Glutamatergic neuron (in vitro differentiated cells): ENCODE measurements at regions not wholly inside any gene's neighbourhood (a gene's known extent, or its start where the extent isn't known, plus 50 kb on each side); places are given as distances from the start of the nearest gene placed in this dataset.

ENCODE experiments used
- DNase-seq: peaks from one replicate; pipeline ENCODE4 v3.0.0; 2022
- H3K27ac Mint-ChIP-seq: one replicate; pipeline ENCODE4 v1.8.0; 2020; ENCODE audit warnings: mild to moderate bottlenecking, mixed read lengths, inconsistent platforms; ENCODE audit not compliant: unreplicated experiment
- H3K27me3 Mint-ChIP-seq: one replicate; pipeline ENCODE4 v1.8.0; 2020; ENCODE audit warnings: mild to moderate bottlenecking, moderate library complexity, mixed read lengths, inconsistent platforms; ENCODE audit not compliant: unreplicated experiment
- H3K36me3 Mint-ChIP-seq: one replicate; pipeline ENCODE4 v1.8.0; 2020; ENCODE audit warnings: mild to moderate bottlenecking, mixed read lengths, inconsistent platforms; ENCODE audit not compliant: unreplicated experiment
- H3K4me1 Mint-ChIP-seq: one replicate; pipeline ENCODE4 v1.8.0; 2020; ENCODE audit warnings: mild to moderate bottlenecking, low read depth, mixed read lengths, inconsistent platforms; ENCODE audit not compliant: unreplicated experiment
- H3K4me3 Mint-ChIP-seq: one replicate; pipeline ENCODE4 v1.8.0; 2020; ENCODE audit warnings: mild to moderate bottlenecking, mixed read lengths, inconsistent platforms; ENCODE audit not compliant: unreplicated experiment
- H3K9me3 Mint-ChIP-seq: one replicate; pipeline ENCODE4 v1.8.0; 2020; ENCODE audit warnings: mild to moderate bottlenecking, moderate library complexity, mixed read lengths, inconsistent platforms; ENCODE audit not compliant: unreplicated experiment
- TF ChIP-seq, protein P1 (sequence below): fragments of 200-600 bp; sonication (generic); IDR thresholded peaks from one replicate; pipeline ENCODE4 v1.5.0; 2021; ENCODE audit not compliant: partially characterized antibody, unreplicated experiment

DNA sequence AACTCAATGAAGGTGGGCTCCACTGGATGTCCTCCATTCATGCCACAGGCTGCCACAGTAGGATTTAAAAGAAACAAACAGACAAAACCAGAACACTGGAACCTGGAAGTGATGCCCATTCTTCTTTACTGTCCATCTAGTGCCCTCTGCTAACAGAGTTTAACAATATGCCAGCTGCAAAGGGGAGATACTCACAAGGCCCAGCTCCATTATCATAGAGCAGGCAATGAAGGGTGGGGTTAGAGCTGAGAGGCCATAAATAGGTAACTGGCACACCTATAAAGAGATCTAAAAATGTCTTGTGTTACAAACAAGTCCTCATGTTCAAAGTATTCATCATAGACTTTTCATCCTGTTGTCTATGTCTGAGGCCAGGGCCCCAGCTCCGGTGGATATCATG is 75.6 kb downstream of the SOD2 start:
- DNase-seq, result no peak
- H3K36me3 Mint-ChIP-seq, result peaks cover 24% of the 10 kb centered on the region
- H3K4me3 Mint-ChIP-seq, result no peak overlapping the region
- peaks cover 16% of the 10 kb centered on the region for H3K9me3 Mint-ChIP-seq
- H3K4me1 Mint-ChIP-seq, result peaks cover 11% of the 10 kb centered on the region
- H3K27me3 Mint-ChIP-seq, result peaks cover 6% of the 10 kb centered on the region
- TF ChIP-seq, protein P1, sequence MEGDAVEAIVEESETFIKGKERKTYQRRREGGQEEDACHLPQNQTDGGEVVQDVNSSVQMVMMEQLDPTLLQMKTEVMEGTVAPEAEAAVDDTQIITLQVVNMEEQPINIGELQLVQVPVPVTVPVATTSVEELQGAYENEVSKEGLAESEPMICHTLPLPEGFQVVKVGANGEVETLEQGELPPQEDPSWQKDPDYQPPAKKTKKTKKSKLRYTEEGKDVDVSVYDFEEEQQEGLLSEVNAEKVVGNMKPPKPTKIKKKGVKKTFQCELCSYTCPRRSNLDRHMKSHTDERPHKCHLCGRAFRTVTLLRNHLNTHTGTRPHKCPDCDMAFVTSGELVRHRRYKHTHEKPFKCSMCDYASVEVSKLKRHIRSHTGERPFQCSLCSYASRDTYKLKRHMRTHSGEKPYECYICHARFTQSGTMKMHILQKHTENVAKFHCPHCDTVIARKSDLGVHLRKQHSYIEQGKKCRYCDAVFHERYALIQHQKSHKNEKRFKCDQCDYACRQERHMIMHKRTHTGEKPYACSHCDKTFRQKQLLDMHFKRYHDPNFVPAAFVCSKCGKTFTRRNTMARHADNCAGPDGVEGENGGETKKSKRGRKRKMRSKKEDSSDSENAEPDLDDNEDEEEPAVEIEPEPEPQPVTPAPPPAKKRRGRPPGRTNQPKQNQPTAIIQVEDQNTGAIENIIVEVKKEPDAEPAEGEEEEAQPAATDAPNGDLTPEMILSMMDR, result no peak
- H3K27ac Mint-ChIP-seq, result no peak overlapping the region

DNA sequence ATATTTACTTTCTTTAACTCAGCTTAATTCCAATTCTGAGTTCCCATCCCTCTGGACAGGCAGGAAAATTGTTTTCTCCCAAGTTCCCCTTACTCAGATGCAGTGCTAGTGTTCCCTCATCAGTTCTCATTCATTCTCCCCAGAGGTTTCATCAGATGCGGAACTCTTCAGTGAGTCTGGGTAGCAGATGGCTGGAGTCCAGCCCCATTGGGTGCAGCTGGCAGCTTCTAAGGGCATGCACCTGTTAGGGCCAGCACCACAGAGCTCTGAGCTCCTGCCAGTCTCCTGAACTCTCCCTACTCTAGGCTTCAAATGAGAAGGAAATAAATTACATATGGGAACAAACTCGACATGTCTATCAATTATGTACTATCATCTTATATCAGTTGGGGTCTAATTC is 76.6 kb downstream of the SOD2 start:
- peaks cover 6% of the 10 kb centered on the region for H3K27me3 Mint-ChIP-seq
- peaks cover 11% of the 10 kb centered on the region for H3K4me1 Mint-ChIP-seq
- peaks cover 24% of the 10 kb centered on the region for H3K36me3 Mint-ChIP-seq
- TF ChIP-seq, protein P1, result no peak
- peaks cover 16% of the 10 kb centered on the region for H3K9me3 Mint-ChIP-seq
- peak; percentile 72 for DNase-seq
- peak overlapping the region; percentile 70 for H3K4me3 Mint-ChIP-seq
- H3K27ac Mint-ChIP-seq, result peak overlapping the region; percentile 92

DNA sequence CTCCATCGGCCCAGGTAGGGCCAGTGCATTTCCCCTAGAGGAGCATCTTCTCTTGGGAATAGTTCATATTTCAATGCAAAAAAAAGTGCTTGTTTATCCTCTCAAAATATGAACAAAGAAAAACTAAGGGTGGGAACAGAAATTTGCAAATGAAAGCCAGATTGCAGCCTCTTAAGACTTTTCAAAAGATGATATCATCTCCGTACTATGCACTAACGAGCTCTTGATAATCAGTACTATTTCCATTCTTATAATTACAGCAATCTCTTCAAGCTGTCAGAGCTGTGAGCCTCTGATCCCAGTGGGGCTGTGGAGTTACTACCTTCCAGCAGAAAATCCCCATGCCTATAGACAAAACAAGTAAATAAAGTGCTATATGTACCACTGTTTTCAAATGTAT is 77.1 kb downstream of the SOD2 start:
- no peak for DNase-seq
- peaks cover 16% of the 10 kb centered on the region for H3K9me3 Mint-ChIP-seq
- peak overlapping the region; percentile 70 for H3K4me3 Mint-ChIP-seq
- peaks cover 11% of the 10 kb centered on the region for H3K4me1 Mint-ChIP-seq
- TF ChIP-seq, protein P1, result no peak
- peaks cover 24% of the 10 kb centered on the region for H3K36me3 Mint-ChIP-seq
- H3K27ac Mint-ChIP-seq, result peak overlapping the region; percentile 92
- H3K27me3 Mint-ChIP-seq, result peaks cover 6% of the 10 kb centered on the region

DNA sequence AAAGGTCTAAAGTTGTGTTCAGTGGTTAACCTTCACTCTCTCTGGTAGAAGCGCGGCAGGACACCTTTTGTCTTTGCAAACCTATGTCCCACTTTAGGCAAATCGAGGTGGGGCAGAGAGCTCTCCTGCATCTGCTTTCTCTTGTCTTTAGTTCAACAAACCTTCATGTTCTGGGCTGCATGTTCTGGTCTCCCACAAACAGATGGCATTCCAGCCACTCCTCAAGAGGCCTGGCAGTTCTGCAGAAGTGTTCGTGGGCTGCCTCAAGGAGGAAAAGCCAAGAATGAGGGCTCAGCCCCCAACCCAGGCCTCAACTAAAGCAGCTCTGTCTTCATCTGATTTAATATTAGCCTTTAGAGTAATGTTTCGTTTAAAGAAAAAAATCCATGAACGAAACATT is 82.2 kb downstream of the SOD2 start:
- peaks cover 6% of the 10 kb centered on the region for H3K9me3 Mint-ChIP-seq

DNA sequence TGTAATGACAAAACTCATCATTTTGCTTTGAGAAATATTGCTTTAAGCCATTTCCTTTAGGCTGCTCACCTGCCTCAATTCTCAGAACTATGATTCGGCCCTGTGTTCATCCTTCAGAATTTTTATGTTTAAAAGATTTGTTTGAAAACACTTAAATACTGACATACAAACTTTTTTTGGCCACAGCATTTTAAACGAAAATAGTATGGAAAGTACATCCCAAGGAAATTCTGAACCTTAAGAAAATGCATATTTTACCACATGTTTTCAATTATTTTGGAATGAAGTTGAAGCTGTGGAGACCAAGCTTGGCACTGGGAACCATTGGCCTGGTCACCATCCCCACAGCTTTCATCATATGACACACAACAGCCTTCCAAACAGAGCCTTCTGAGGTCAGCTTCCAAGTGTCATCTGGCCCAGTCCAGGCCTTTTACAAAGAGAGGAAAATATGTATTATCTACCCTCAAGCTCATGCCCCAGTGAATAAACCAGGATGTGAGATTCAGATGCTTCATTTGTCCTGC is 83.3 kb downstream of the SOD2 start:
- no peak overlapping the region for H3K27ac Mint-ChIP-seq
- H3K4me1 Mint-ChIP-seq, result no peaks in the 10 kb centered on the region
- peaks cover 4% of the 10 kb centered on the region for H3K9me3 Mint-ChIP-seq
- DNase-seq, result no peak
- peaks cover 12% of the 10 kb centered on the region for H3K36me3 Mint-ChIP-seq
- TF ChIP-seq, protein P1, result no peak
- H3K27me3 Mint-ChIP-seq, result no peaks in the 10 kb centered on the region
- H3K4me3 Mint-ChIP-seq, result no peak overlapping the region

More for the DNA sequence above, 82.2 kb downstream of the SOD2 start:
- no peak overlapping the region for H3K27ac Mint-ChIP-seq
- no peak for DNase-seq
- TF ChIP-seq, protein P1, result no peak
- peaks cover 2% of the 10 kb centered on the region for H3K4me1 Mint-ChIP-seq
- H3K36me3 Mint-ChIP-seq, result peaks cover 17% of the 10 kb centered on the region
- H3K4me3 Mint-ChIP-seq, result no peak overlapping the region
- no peaks in the 10 kb centered on the region for H3K27me3 Mint-ChIP-seq
